Transverse colon (tissue), 4 donors: ENCODE measurements at regions not wholly inside any gene's neighbourhood (a gene's known extent, or its start where the extent isn't known, plus 50 kb on each side); places are given as distances from the start of the nearest gene placed in this dataset.

Experiments
- DNase-seq: peaks from one replicate; pipeline ENCODE4 v3.0.0-alpha.2; 2019
- H3K27ac ChIP-seq, 4 donors: fragments of 200-600 bp; sonication (generic); 2 replicates each; pipeline ENCODE4 v1.5.1; 2016 to 2018; ENCODE audit warnings: inconsistent platforms in 4 of 4
- H3K27me3 ChIP-seq: fragments of 200-600 bp; sonication (generic); 2 replicates; pipeline ENCODE4 v1.5.1; 2017; ENCODE audit warnings: inconsistent platforms
- H3K36me3 ChIP-seq, 4 donors: fragments of 200-600 bp; sonication (generic); 2 replicates each; pipeline ENCODE4 v1.5.1; 2017 to 2019; ENCODE audit warnings: inconsistent platforms in 4 of 4
- H3K4me1 ChIP-seq, 4 donors: fragments of 200-600 bp; sonication (generic); 2 replicates each; pipeline ENCODE4 v1.5.1; 2017 to 2020; ENCODE audit warnings: inconsistent platforms in 4 of 4
- H3K4me3 ChIP-seq, 4 donors: fragments of 200-600 bp; sonication (generic); 1 replicate in 1 of 4; 2 replicates in 3 of 4; pipeline versions ENCODE4 v1.5.1 to v1.6.1; 2017 to 2019; ENCODE audit warnings: inconsistent platforms in 4 of 4
- H3K9me3 ChIP-seq, 2 donors: fragments of 200-600 bp; sonication (generic); 2 replicates each; pipeline ENCODE4 v1.5.1; 2017 to 2019; ENCODE audit warnings: inconsistent platforms in 2 of 2
- EP300 ChIP-seq: sonication (generic); formaldehyde crosslinking; IDR thresholded peaks from one replicate; pipeline ENCODE4 v1.6.1; 2017; ENCODE audit warnings: antibody characterized with exemption, low read depth
- POLR2A ChIP-seq: fragments of 450-650 bp; IDR thresholded peaks from one replicate; pipeline ENCODE4 v1.6.1; 2016; ENCODE audit warnings: antibody characterized with exemption, mild to moderate bottlenecking, moderate library complexity
- POLR2AphosphoS5 ChIP-seq, 3 donors: sonication (generic); formaldehyde crosslinking; IDR thresholded peaks; one replicate each; pipeline ENCODE4 v1.6.1; 2016; ENCODE audit warnings: antibody characterized with exemption in 3 of 3
- WGBS, 2 donors: methylation state at CpG; one replicate each; pipeline ENCODE4 v1.1.5; 2018; ENCODE audit warnings: low coverage in 1 of 2; 5-methylcytosine and 5-hydroxymethylcytosine counted together
- in situ Hi-C, 4 donors: fragments of 200-750 bp; cut with MboI; loops; one replicate each; pipeline versions ENCODE4 v1.15.0 to v1.15.1; 2017; ENCODE audit warnings: low sequenced_read_pairs in 3 of 4, low pct_ligation_motif_present in 1 of 4, low pct_unique_long_range_greater_than_20kb in 1 of 4
- intact Hi-C: fragments of 100-400 bp; cut with DNase I; formaldehyde crosslinking; loops from one replicate; pipeline ENCODE4 v1.15.1; 2023; ENCODE audit warnings: low total_unique reads
- TF ChIP-seq, protein P1 (sequence below), 5 experiments: fragments of 200-600 bp in 3 of 5; fragments of 450-650 bp in 2 of 5; sonication (generic) in 3 of 5; IDR thresholded peaks; 1 replicate in 2 of 5; 2 replicates in 3 of 5; pipeline ENCODE4 v1.5.1; 2016 to 2017; ENCODE audit warnings: antibody characterized with exemption in 5 of 5, inconsistent platforms in 3 of 5, mild to moderate bottlenecking in 2 of 5, moderate library complexity in 1 of 5

DNA sequence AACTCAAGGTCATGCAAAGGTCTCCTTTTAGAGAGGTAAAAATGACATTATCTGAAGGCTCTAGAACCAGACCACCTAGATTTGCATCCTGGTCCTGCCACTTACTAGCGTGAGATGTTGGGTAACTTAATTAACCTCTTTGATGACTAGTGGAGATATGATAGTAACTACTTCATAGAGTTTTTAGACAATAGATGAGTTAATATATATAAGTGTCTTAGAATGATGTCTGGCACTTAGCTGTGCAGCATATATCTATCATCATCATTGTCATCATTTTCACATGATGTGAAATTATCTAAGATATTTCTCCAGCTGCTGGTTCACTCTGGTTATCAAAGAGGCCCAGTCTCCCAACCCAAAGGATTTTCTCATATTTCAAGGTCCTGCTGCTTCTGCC lies 126.1 kb upstream of the DCLK2 start:
- intact Hi-C loops (no loop called here), in situ Hi-C loops (no loop called here)
- Histone ChIP-seq H3K4me1 (no peaks in the 10 kb centered on the region), H3K27me3 (no peaks in the 10 kb centered on the region), H3K27ac (no peak overlapping the region), H3K36me3 (no peaks in the 10 kb centered on the region), H3K9me3 (no peaks in the 10 kb centered on the region), H3K4me3 (no peak overlapping the region)
- 83 to 89% methylated on average over 1 of the region's 1 CpG for WGBS, 2 donors
- no peak for TF ChIP-seq POLR2AphosphoS5 (IDR thresholded peaks at IDR 0.05)
- TF ChIP-seq POLR2A = no peak
- TF ChIP-seq, protein P1, sequence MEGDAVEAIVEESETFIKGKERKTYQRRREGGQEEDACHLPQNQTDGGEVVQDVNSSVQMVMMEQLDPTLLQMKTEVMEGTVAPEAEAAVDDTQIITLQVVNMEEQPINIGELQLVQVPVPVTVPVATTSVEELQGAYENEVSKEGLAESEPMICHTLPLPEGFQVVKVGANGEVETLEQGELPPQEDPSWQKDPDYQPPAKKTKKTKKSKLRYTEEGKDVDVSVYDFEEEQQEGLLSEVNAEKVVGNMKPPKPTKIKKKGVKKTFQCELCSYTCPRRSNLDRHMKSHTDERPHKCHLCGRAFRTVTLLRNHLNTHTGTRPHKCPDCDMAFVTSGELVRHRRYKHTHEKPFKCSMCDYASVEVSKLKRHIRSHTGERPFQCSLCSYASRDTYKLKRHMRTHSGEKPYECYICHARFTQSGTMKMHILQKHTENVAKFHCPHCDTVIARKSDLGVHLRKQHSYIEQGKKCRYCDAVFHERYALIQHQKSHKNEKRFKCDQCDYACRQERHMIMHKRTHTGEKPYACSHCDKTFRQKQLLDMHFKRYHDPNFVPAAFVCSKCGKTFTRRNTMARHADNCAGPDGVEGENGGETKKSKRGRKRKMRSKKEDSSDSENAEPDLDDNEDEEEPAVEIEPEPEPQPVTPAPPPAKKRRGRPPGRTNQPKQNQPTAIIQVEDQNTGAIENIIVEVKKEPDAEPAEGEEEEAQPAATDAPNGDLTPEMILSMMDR (IDR thresholded peaks at IDR 0.05) = no peak
- TF ChIP-seq EP300 = no peak
- no peak for DNase-seq

DNA sequence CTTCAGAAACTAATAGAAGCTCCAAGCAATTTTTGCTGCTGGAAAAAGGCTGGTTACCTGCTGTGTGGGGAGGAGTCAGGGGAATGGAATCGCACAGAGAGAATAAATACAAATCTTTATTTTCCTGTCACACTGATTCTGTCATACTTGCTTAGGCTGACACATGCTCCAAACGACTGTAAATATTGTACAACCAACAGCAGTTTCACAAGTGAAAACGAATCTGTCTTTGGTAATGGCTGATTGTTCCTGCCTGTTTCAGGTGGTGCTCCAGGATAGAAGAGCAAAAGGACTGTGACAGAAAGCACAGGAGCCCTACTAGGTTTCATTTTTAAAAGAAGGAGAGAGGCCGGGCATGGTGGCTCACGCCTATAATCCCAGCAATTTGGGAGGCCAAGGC lies 125.5 kb upstream of the DCLK2 start:
- no peak overlapping the region for H3K4me3 ChIP-seq
- H3K36me3 ChIP-seq = no peaks in the 10 kb centered on the region
- H3K27ac ChIP-seq = no peak overlapping the region
- 77 to 83% methylated on average over 5 of the region's 5 CpGs for WGBS, 2 donors
- H3K4me1 ChIP-seq = no peaks in the 10 kb centered on the region
- no peaks in the 10 kb centered on the region for H3K27me3 ChIP-seq
- intact Hi-C loops = no loop called here
- H3K9me3 ChIP-seq = no peaks in the 10 kb centered on the region
- in situ Hi-C loops = no loop called here
- no peak for TF ChIP-seq EP300
- no peak for TF ChIP-seq POLR2A
- no peak for TF ChIP-seq POLR2AphosphoS5 (IDR thresholded peaks at IDR 0.05)
- TF ChIP-seq, protein P1 (IDR thresholded peaks at IDR 0.05) = no peak
- no peak for DNase-seq

DNA sequence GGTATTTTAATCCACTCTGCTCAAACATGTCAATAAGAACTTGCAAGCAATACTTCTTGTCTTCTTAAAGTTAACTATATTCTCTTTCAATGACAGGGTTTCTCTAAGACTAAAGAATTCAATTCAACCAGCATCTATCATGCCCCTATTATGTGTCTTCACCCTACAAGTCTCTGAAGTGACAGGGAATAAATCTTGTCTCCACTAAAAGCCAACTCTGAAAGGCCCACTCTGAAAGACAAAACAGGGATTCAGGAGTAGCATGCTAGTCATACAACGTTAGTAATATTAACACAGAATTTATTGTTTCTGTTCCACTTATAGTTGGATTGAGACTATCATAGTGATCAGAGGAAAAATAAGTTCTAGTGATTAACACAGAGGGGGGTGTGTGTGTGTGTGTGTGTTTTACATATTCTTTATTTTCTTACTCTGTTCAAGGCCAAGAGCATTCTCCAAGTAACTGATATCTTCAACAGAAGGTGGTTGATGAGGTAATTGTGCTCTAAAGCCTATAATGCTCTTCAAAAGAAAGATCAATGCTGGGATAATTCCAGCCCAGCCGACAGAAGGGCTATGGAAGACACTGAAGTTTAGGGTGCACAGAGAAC lies 122.4 kb upstream of the DCLK2 start:
- in situ Hi-C loops (no loop called here), intact Hi-C loops (no loop called here)
- Histone ChIP-seq H3K27ac (no peak overlapping the region), H3K9me3 (no peaks in the 10 kb centered on the region), H3K36me3 (no peaks in the 10 kb centered on the region), H3K27me3 (no peaks in the 10 kb centered on the region), H3K4me1 (no peaks in the 10 kb centered on the region), H3K4me3 (no peak overlapping the region)
- no peak for DNase-seq
- no peak for TF ChIP-seq POLR2AphosphoS5 (IDR thresholded peaks at IDR 0.05)
- TF ChIP-seq, protein P1 (IDR thresholded peaks at IDR 0.05) = no peak
- no peak for TF ChIP-seq POLR2A
- no peak for TF ChIP-seq EP300
- 74 to 75% methylated on average over 2 of the region's 2 CpGs for WGBS, 2 donors

DNA sequence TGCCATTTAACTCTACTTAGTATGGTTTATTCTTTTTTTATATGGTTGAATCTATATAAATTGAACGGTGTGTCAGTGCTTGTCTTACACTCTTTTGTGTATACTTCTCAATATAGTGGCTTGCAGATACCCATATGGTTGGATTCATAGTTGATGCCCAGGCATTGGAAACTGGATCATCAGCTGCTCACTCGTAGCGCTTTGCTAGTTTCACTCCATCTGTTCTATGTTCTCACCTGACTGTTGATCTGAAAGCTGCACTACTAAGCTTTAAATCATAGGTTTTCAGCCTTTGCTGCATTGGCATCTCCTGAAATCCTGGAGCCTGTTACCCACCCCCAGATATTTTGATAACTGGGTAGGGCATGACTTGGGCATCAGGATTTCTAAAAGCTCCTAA lies 121.6 kb upstream of the DCLK2 start:
- H3K4me1 ChIP-seq = no peaks in the 10 kb centered on the region
- H3K27ac ChIP-seq = no peak overlapping the region
- H3K27me3 ChIP-seq = no peaks in the 10 kb centered on the region
- in situ Hi-C loops (no loop called here), intact Hi-C loops (no loop called here)
- H3K36me3 ChIP-seq = no peaks in the 10 kb centered on the region
- 84 to 87% methylated on average over 3 of the region's 3 CpGs for WGBS, 2 donors
- H3K9me3 ChIP-seq = no peaks in the 10 kb centered on the region
- DNase-seq = no peak
- TF ChIP-seq, protein P1 (IDR thresholded peaks at IDR 0.05) = no peak
- no peak for TF ChIP-seq POLR2A
- no peak for TF ChIP-seq POLR2AphosphoS5 (IDR thresholded peaks at IDR 0.05)
- no peak for TF ChIP-seq EP300
- no peak overlapping the region for H3K4me3 ChIP-seq
